ENCODE measurements at regions not wholly inside any gene's neighbourhood (a gene's known extent, or its start where the extent isn't known, plus 50 kb on each side); places are given as distances from the start of the nearest gene placed in this dataset.

DNA sequence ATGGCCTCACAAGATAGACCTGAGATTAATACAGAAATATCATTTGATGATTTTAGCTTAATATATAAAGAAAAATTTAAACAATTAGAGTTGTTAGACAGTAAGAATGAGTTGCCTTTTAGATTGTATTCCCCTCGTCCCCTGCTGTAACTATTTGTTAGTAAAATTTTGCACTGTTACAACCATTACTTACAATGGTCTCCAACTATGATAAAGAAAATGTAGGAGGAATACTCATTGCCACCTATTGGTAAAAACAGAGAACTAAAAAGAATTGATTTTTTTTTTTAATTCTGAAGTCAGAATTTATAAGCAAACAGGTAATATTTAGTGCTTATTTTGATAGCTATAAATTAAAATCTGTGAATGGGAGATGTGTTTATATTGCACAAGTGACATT, 937.6 kb downstream of the TLE4 start:
- TF ChIP-seq, protein P1, sequence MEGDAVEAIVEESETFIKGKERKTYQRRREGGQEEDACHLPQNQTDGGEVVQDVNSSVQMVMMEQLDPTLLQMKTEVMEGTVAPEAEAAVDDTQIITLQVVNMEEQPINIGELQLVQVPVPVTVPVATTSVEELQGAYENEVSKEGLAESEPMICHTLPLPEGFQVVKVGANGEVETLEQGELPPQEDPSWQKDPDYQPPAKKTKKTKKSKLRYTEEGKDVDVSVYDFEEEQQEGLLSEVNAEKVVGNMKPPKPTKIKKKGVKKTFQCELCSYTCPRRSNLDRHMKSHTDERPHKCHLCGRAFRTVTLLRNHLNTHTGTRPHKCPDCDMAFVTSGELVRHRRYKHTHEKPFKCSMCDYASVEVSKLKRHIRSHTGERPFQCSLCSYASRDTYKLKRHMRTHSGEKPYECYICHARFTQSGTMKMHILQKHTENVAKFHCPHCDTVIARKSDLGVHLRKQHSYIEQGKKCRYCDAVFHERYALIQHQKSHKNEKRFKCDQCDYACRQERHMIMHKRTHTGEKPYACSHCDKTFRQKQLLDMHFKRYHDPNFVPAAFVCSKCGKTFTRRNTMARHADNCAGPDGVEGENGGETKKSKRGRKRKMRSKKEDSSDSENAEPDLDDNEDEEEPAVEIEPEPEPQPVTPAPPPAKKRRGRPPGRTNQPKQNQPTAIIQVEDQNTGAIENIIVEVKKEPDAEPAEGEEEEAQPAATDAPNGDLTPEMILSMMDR (IDR thresholded peaks at IDR 0.05; ENCODE audit: insufficient read depth, low read length, poor library complexity, severe bottlenecking), result no peak
- no peak for TF ChIP-seq EZH2phosphoT487 (conservative IDR thresholded peaks at IDR 0.05; ENCODE audit: low read length)
